Keratinocyte (primary cell): ENCODE measurements at regions not wholly inside any gene's neighbourhood (a gene's known extent, or its start where the extent isn't known, plus 50 kb on each side); places are given as distances from the start of the nearest gene placed in this dataset.

Experiments used
- DNase-seq: peaks from one replicate; pipeline ENCODE4 v3.0.0-alpha.2; 2011; ENCODE audit warnings: low read depth, missing footprints, low spot score
- FAIRE-seq: peaks from 2 replicates; lab custom pipeline; 2011; peaks lifted over from hg19 to GRCh38; lab: Jason Lieb, UNC
- H2AFZ ChIP-seq: 2 replicates; pipeline ENCODE4 v1.6.0; 2012; ENCODE audit warnings: low read length, control low read depth, inconsistent platforms; ENCODE audit not compliant: control insufficient read depth
- H3K27ac ChIP-seq: 2 replicates; pipeline ENCODE4 v1.5.1; 2011; ENCODE audit warnings: low read length; ENCODE audit not compliant: control insufficient read depth, insufficient read depth
- H3K27me3 ChIP-seq: 3 replicates; pipeline ENCODE4 v1.6.0; 2011; ENCODE audit warnings: low read length; ENCODE audit not compliant: control insufficient read depth, insufficient read depth; ENCODE audit errors: extremely low read depth
- H3K36me3 ChIP-seq, 2 experiments: 2 replicates in 1 of 2; 3 replicates in 1 of 2; pipeline ENCODE4 v1.5.1; 2011; ENCODE audit warnings: low read length in 2 of 2, mild to moderate bottlenecking in 1 of 2; ENCODE audit not compliant: control insufficient read depth in 2 of 2, insufficient read depth in 2 of 2; ENCODE audit errors: extremely low read depth in 1 of 2
- H3K4me1 ChIP-seq: 3 replicates; pipeline ENCODE4 v1.5.1; 2011; ENCODE audit warnings: low read length; ENCODE audit not compliant: control insufficient read depth, insufficient read depth; ENCODE audit errors: extremely low read depth
- H3K4me2 ChIP-seq: 3 replicates; pipeline ENCODE4 v1.6.0; 2011; ENCODE audit warnings: low read depth, low read length; ENCODE audit not compliant: control insufficient read depth, insufficient read depth; ENCODE audit errors: extremely low read depth
- H3K4me3 ChIP-seq, 3 experiments: fragments of 200-600 bp in 1 of 3; sonication (generic) in 1 of 3; 2 replicates in 2 of 3; 3 replicates in 1 of 3; pipeline ENCODE4 v1.5.1; 2011 to 2016; ENCODE audit warnings: low read length in 3 of 3, mild to moderate bottlenecking in 3 of 3, control low read depth in 2 of 3, inconsistent platforms in 1 of 3, low read depth in 1 of 3, mixed read lengths in 1 of 3, mixed run types in 1 of 3, moderate library complexity in 1 of 3; ENCODE audit not compliant: control insufficient read depth in 2 of 3, insufficient read depth in 2 of 3; ENCODE audit errors: extremely low read depth in 1 of 3
- H3K79me2 ChIP-seq: 2 replicates; pipeline ENCODE4 v1.6.0; 2012; ENCODE audit warnings: low read length; ENCODE audit not compliant: control insufficient read depth, insufficient read depth
- H3K9ac ChIP-seq: 3 replicates; pipeline ENCODE4 v1.6.0; 2011; ENCODE audit warnings: low read length; ENCODE audit not compliant: control insufficient read depth, insufficient read depth; ENCODE audit errors: extremely low read depth
- H3K9me1 ChIP-seq: 3 replicates; pipeline ENCODE4 v1.6.0; 2011; ENCODE audit warnings: low read length; ENCODE audit not compliant: control insufficient read depth, insufficient read depth; ENCODE audit errors: extremely low read depth
- H3K9me3 ChIP-seq: 2 replicates; pipeline ENCODE4 v1.5.1; 2012; ENCODE audit warnings: low read depth, low read length; ENCODE audit not compliant: control insufficient read depth
- H4K20me1 ChIP-seq: 3 replicates; pipeline ENCODE4 v1.6.0; 2011; ENCODE audit warnings: low read length; ENCODE audit not compliant: control insufficient read depth, insufficient read depth; ENCODE audit errors: extremely low read depth
- EZH2 ChIP-seq: IDR thresholded peaks from one replicate; pipeline ENCODE4 v1.6.1; 2012; ENCODE audit warnings: inconsistent platforms, mild to moderate bottlenecking, low read length, moderate library complexity
- dilution Hi-C: fragments of 300-500 bp; cut with MboI; formaldehyde crosslinking; loops from one replicate; pipeline ENCODE4 v1.7.0; 2020; ENCODE audit warnings: low sequenced_read_pairs; ENCODE audit not compliant: extremely low pct_ligation_motif_present
- TF ChIP-seq, protein P1 (sequence below), 3 experiments: IDR thresholded peaks in 1 of 3; conservative IDR thresholded peaks in 1 of 3; optimal IDR thresholded peaks in 1 of 3; 2 replicates in 2 of 3; 3 replicates in 1 of 3; pipeline versions ENCODE3 to v1.5.1; 2011; ENCODE audit warnings: low read length in 3 of 3, mild to moderate bottlenecking in 3 of 3, moderate library complexity in 2 of 3, control low read depth in 1 of 3, inconsistent platforms in 1 of 3; ENCODE audit not compliant: insufficient read depth in 2 of 3; ENCODE audit errors: extremely low read depth in 1 of 3

GRCh38 chr6:21518317-21518716 lies 75.2 kb upstream of the SOX4 start:
- Histone ChIP-seq H3K27ac (no peak overlapping the region), H3K79me2 (no peaks in the 10 kb centered on the region), H3K9me1 (no peaks in the 10 kb centered on the region), H3K9me3 (no peaks in the 10 kb centered on the region), H3K4me1 (no peaks in the 10 kb centered on the region), H4K20me1 (no peaks in the 10 kb centered on the region), H3K36me3 (no peaks in the 10 kb centered on the region), H3K4me3 (no peak overlapping the region), H3K27me3 (no peaks in the 10 kb centered on the region), H2AFZ (no peak overlapping the region), H3K4me2 (no peak overlapping the region), H3K9ac (no peak overlapping the region)
- no peak for FAIRE-seq
- dilution Hi-C loops = no loop called here
- no peak for DNase-seq
- TF ChIP-seq, protein P1, sequence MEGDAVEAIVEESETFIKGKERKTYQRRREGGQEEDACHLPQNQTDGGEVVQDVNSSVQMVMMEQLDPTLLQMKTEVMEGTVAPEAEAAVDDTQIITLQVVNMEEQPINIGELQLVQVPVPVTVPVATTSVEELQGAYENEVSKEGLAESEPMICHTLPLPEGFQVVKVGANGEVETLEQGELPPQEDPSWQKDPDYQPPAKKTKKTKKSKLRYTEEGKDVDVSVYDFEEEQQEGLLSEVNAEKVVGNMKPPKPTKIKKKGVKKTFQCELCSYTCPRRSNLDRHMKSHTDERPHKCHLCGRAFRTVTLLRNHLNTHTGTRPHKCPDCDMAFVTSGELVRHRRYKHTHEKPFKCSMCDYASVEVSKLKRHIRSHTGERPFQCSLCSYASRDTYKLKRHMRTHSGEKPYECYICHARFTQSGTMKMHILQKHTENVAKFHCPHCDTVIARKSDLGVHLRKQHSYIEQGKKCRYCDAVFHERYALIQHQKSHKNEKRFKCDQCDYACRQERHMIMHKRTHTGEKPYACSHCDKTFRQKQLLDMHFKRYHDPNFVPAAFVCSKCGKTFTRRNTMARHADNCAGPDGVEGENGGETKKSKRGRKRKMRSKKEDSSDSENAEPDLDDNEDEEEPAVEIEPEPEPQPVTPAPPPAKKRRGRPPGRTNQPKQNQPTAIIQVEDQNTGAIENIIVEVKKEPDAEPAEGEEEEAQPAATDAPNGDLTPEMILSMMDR (optimal IDR thresholded peaks at IDR 0.05 in 1 of 3, IDR thresholded peaks at IDR 0.05 in 1 of 3, conservative IDR thresholded peaks at IDR 0.05 in 1 of 3; ENCODE audit: extremely low read depth in 1 of 3, insufficient read depth in 2 of 3, low read length in 3 of 3) = no peak

- H3K4me2 ChIP-seq = no peak overlapping the region
- H3K36me3 ChIP-seq = no peaks in the 10 kb centered on the region
- H3K9ac ChIP-seq = no peak overlapping the region
- DNase-seq (no peak), FAIRE-seq (no peak)
- H4K20me1 ChIP-seq = no peaks in the 10 kb centered on the region
- no peaks in the 10 kb centered on the region for H3K27me3 ChIP-seq
- no peaks in the 10 kb centered on the region for H3K9me1 ChIP-seq
- TF ChIP-seq, protein P1 (optimal IDR thresholded peaks at IDR 0.05 in 1 of 3, IDR thresholded peaks at IDR 0.05 in 1 of 3, conservative IDR thresholded peaks at IDR 0.05 in 1 of 3; ENCODE audit: extremely low read depth in 1 of 3, insufficient read depth in 2 of 3, low read length in 3 of 3) = no peak
- TF ChIP-seq EZH2 = no peak
- no peak overlapping the region for H3K4me3 ChIP-seq
- no peaks in the 10 kb centered on the region for H3K79me2 ChIP-seq
- no peaks in the 10 kb centered on the region for H3K9me3 ChIP-seq
- H2AFZ ChIP-seq = no peak overlapping the region
- dilution Hi-C loops = no loop called here
- H3K4me1 ChIP-seq = no peaks in the 10 kb centered on the region
- no peak overlapping the region for H3K27ac ChIP-seq
Observed at GRCh38 chr6:21519642-21520041, 73.9 kb upstream of the SOX4 start.
